Breast epithelium (tissue), 3 donors: ENCODE measurements at regions not wholly inside any gene's neighbourhood (a gene's known extent, or its start where the extent isn't known, plus 50 kb on each side); places are given as distances from the start of the nearest gene placed in this dataset.

Experiments
- CTCF ChIP-seq, 3 donors: fragments of 450-650 bp; IDR thresholded peaks; one replicate each; pipeline ENCODE4 v1.5.1; 2016 to 2017; ENCODE audit warnings: antibody characterized with exemption in 3 of 3, mild to moderate bottlenecking in 3 of 3, moderate library complexity in 3 of 3
- POLR2A ChIP-seq: fragments of 450-650 bp; IDR thresholded peaks from one replicate; pipeline ENCODE4 v1.6.1; 2016; ENCODE audit warnings: antibody characterized with exemption, mild to moderate bottlenecking, moderate library complexity

- TF ChIP-seq CTCF (IDR thresholded peaks at IDR 0.05) (no peak), POLR2A (no peak)
These were observed 78.0 kb downstream of the HLX start for GRCh38 chr1:220957233-220957605.
